SJSA1 (cell line): ENCODE measurements at regions not wholly inside any gene's neighbourhood (a gene's known extent, or its start where the extent isn't known, plus 50 kb on each side); places are given as distances from the start of the nearest gene placed in this dataset.

Experiments
- DNase-seq, 2 experiments: peaks; one replicate each; pipeline ENCODE4 v3.0.0-alpha.2; 2015 to 2020; ENCODE audit warnings: low spot score in 2 of 2, low read depth in 1 of 2
- H3K27ac ChIP-seq: fragments of 250-450 bp; sonication (Bioruptor Pico); 2 replicates; pipeline ENCODE4 v1.5.1; 2020; ENCODE audit warnings: mild to moderate bottlenecking, moderate library complexity
- H3K27me3 ChIP-seq: fragments of 250-450 bp; sonication (Bioruptor Pico); replicated peaks from 2 replicates; pipeline ENCODE4 v1.5.1; 2020; ENCODE audit warnings: mild to moderate bottlenecking, moderate library complexity
- H3K36me3 ChIP-seq: fragments of 250-450 bp; sonication (Bioruptor Pico); 2 replicates; pipeline ENCODE4 v1.5.1; 2020; ENCODE audit warnings: mild to moderate bottlenecking
- H3K4me1 ChIP-seq: fragments of 250-450 bp; sonication (Bioruptor Pico); replicated peaks from 2 replicates; pipeline ENCODE4 v1.6.1; 2021; ENCODE audit warnings: mild to moderate bottlenecking
- H3K4me3 ChIP-seq: fragments of 250-450 bp; sonication (Bioruptor Pico); 2 replicates; pipeline ENCODE4 v1.5.1; 2020; ENCODE audit warnings: mild to moderate bottlenecking
- H3K9me3 ChIP-seq: fragments of 250-450 bp; sonication (Bioruptor Pico); replicated peaks from 2 replicates; pipeline ENCODE4 v1.5.1; 2020; ENCODE audit warnings: mild to moderate bottlenecking

DNA sequence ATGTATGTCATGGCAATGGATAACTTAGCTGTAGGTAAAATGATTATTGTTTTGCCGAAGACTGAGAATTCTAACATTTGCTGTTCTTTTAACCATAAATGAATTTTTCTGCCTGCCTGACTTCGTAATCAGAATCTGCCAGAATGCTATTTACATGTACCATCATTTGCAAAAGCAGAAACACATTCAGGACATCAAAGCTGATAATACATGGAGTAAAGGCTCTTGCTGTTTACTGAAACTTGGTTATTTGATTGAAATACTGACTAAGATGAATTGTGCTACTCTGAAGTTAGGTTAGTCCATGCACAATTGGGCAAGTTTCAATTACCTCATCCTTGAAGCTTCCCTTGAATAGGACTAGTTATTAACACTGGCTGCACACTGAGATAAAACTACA lies 293.8 kb downstream of the PLA2G4A start:
- H3K27ac ChIP-seq: no peak overlapping the region
- H3K27me3 ChIP-seq: no peaks in the 10 kb centered on the region
- DNase-seq: no peak
- H3K4me3 ChIP-seq: no peak overlapping the region
- no peaks in the 10 kb centered on the region for H3K9me3 ChIP-seq
- H3K4me1 ChIP-seq: no peaks in the 10 kb centered on the region
- no peaks in the 10 kb centered on the region for H3K36me3 ChIP-seq

DNA sequence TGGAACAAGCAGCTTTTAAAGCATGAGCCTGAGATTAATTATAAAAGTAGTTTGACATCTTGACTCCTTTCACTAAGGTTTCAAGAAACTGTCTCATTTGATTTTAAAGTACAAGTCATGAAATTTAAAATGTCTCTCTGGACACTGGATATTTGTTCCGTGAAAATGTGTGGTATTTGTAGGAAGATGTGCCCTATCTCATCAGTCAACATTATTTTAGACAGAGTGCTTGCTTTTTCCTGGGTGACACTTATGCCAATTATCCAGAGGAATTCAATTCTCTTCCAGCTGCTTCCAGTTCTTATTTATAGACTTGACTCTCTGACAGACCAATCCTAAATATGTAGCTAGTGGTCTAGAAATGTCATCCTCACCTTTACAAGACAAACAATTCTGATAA lies 300.4 kb downstream of the PLA2G4A start:
- no peak overlapping the region for H3K27ac ChIP-seq
- DNase-seq: no peak
- H3K4me1 ChIP-seq: no peaks in the 10 kb centered on the region
- no peaks in the 10 kb centered on the region for H3K9me3 ChIP-seq
- no peak overlapping the region for H3K4me3 ChIP-seq
- H3K27me3 ChIP-seq: no peaks in the 10 kb centered on the region
- H3K36me3 ChIP-seq: no peaks in the 10 kb centered on the region

DNA sequence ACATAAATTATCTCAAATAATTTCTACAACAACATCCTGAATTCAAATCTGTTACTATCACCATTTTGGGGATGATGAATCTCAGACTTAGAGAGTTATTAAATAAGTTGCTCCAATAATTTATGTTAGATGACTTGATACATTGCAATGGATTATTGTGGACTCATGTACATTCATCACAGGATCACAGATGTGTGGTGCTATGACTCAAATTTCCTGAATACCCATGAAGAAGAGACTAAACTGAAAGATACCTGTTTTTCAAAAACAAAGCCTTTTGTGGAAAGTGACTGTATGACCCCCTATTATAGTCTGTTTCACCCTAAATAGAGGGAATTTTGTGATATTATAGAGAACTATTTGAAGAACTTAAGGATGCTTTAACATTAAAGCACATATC lies 315.0 kb downstream of the PLA2G4A start:
- H3K27ac ChIP-seq: no peak overlapping the region
- no peaks in the 10 kb centered on the region for H3K36me3 ChIP-seq
- no peak for DNase-seq
- H3K4me3 ChIP-seq: no peak overlapping the region
- no peaks in the 10 kb centered on the region for H3K4me1 ChIP-seq
- H3K9me3 ChIP-seq: no peaks in the 10 kb centered on the region; the same call in 1 of the 2 replicates
- no peaks in the 10 kb centered on the region for H3K27me3 ChIP-seq

DNA sequence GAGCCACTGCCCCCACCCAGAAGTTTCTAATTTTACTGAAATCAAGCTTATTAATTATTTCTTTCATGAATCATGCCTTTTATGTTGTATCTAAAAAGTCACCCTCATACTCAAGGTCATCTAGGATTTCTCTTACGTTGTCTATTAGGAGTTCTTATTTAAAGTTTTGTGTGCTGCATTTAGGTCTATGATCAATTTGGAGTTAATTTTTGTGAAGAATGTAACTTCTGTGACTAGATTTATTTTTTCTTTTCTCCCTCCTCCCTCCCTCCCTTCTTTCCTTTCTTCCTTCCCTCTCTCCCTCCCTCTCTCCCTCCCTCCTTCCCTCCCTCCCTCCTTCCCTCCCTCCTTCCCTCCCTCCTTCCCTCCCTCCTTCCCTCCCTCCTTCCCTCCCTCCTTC lies 317.6 kb downstream of the PLA2G4A start:
- Histone ChIP-seq H3K36me3 (no peaks in the 10 kb centered on the region), H3K27ac (no peak overlapping the region), H3K9me3 (no peaks in the 10 kb centered on the region; the same call in 1 of the 2 replicates), H3K4me3 (no peak overlapping the region), H3K27me3 (no peaks in the 10 kb centered on the region), H3K4me1 (no peaks in the 10 kb centered on the region)
- DNase-seq: no peak

DNA sequence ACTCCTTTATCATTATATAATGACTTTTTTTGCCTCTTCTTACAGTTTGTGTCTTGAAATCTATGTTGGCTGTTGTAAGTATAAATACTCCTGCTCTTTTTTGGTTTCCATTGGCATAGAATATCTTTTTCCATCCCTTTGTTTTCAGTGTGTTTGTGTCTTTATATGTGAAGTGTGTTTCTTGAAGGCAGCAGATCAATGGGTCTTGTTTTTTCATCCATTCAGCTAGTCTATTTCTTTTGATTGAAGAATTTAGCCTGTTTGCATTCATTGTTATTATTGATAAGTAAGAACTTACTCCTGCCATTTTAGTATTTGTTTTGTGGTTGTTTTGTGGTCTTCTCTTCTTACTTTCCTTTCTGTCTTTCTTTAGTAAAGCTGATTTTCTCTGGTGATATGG lies 322.8 kb downstream of the PLA2G4A start:
- DNase-seq: no peak
- Histone ChIP-seq H3K36me3 (no peaks in the 10 kb centered on the region), H3K27me3 (no peaks in the 10 kb centered on the region), H3K4me1 (no peaks in the 10 kb centered on the region), H3K9me3 (no peaks in the 10 kb centered on the region; the same call in 1 of the 2 replicates), H3K4me3 (no peak overlapping the region), H3K27ac (no peak overlapping the region)

DNA sequence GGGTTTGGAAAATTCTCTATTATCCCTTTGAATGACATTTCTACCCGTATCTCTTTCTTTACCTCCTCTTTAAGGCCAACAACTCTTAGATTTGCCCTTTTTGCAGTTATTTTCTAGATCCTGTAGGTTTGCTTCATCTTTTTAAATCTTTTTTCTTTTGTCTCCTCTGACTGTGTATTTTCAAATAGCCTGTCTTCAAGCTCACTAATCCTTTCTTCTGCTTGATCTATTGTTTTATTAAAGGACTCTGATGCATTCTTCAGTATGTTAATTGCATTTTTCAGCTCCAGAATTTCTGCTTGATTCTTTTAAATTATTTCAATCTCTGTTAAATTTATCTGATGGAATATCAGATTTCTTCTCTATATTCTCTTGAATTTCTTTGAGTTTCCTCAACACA lies 324.3 kb downstream of the PLA2G4A start:
- Histone ChIP-seq H3K4me1 (no peaks in the 10 kb centered on the region), H3K27me3 (no peaks in the 10 kb centered on the region), H3K27ac (no peak overlapping the region), H3K9me3 (no peaks in the 10 kb centered on the region; the same call in 1 of the 2 replicates), H3K36me3 (no peaks in the 10 kb centered on the region), H3K4me3 (no peak overlapping the region)
- DNase-seq: no peak

DNA sequence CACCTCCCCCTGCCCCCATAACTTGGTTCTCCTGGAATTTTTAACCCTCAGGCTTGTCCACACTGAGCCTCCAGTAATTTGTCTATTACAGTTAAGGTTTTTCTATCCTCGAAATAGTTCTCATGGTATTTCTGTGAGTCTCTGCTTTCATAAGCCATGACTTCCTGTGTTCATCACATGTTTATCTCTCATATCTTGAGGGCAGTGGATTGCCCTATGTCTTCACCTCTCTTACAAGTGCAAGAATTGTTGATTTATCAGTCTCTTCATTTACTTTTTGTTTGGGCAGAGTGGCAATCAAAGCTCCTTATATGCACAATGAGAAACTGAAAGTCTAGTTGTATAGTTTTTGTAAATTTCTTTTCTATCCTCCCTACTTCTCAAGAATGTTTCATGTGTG lies 328.4 kb downstream of the PLA2G4A start:
- no peaks in the 10 kb centered on the region for H3K9me3 ChIP-seq
- H3K4me3 ChIP-seq: no peak overlapping the region
- H3K27ac ChIP-seq: no peak overlapping the region
- H3K4me1 ChIP-seq: no peaks in the 10 kb centered on the region
- DNase-seq: no peak
- H3K36me3 ChIP-seq: no peaks in the 10 kb centered on the region
- no peaks in the 10 kb centered on the region for H3K27me3 ChIP-seq

DNA sequence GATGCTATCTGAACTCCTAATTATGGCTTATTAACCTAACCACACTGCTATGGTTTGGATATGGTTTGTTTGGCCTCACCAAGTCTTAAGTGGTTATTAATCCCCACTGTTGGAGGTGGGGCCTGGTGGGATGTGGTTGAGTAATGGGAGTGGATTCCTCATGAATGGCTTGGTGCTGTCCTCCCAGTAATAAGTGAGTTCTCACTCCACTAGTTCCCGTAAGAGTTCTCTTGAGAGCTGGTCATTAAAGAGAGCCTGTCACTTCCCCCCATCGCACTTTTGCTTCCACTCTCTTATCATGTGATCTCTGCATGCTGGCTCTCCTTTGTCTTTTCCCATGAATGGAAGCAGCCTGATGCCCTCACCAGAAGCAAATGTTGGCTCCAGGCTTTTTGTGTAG lies 328.8 kb downstream of the PLA2G4A start:
- Histone ChIP-seq H3K27ac (no peak overlapping the region), H3K4me1 (no peaks in the 10 kb centered on the region), H3K36me3 (no peaks in the 10 kb centered on the region), H3K9me3 (no peaks in the 10 kb centered on the region), H3K27me3 (no peaks in the 10 kb centered on the region), H3K4me3 (no peak overlapping the region)
- DNase-seq: no peak

DNA sequence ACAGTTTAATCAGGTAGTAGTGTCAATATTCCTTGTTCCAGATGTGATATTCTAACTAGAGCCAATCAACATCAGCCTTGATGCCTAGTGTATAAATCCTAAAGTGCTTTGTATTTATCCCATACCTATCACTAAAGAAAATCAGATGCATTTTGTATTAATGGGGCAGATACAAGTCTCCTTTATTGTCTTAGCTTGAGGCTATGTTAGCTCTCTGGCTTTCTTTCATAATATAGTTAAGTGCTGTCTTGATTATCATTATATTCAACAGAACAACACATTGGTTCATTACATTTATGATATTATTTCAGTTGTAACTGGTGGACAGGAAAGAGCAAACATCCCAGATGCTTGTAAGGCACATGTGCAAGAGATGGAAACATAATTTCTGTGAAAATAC lies 338.8 kb downstream of the PLA2G4A start:
- no peak overlapping the region for H3K27ac ChIP-seq

DNA sequence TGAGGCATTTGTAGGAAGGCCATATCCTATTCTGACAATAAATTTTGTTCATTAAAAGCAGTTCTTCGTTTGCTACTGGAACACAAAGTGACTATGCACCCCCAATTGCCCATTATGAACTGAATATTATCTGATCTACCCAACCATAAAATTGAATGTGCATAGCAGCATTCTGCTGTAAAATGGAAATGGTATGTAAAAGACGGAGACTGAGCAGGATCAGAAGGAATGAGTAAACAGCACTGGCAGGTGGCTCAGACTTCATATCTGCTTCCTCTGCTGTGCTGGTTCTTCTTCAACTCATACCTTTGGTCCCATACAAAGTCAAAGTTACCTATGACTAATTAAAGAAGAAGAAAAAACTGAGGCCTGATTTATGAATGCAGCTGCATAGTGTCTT lies 339.5 kb downstream of the PLA2G4A start:
- no peaks in the 10 kb centered on the region for H3K9me3 ChIP-seq

More for the DNA sequence above, 338.8 kb downstream of the PLA2G4A start:
- H3K9me3 ChIP-seq: no peaks in the 10 kb centered on the region
- H3K4me1 ChIP-seq: no peaks in the 10 kb centered on the region
- H3K36me3 ChIP-seq: no peaks in the 10 kb centered on the region
- DNase-seq: no peak
- H3K4me3 ChIP-seq: no peak overlapping the region
- no peaks in the 10 kb centered on the region for H3K27me3 ChIP-seq

DNA sequence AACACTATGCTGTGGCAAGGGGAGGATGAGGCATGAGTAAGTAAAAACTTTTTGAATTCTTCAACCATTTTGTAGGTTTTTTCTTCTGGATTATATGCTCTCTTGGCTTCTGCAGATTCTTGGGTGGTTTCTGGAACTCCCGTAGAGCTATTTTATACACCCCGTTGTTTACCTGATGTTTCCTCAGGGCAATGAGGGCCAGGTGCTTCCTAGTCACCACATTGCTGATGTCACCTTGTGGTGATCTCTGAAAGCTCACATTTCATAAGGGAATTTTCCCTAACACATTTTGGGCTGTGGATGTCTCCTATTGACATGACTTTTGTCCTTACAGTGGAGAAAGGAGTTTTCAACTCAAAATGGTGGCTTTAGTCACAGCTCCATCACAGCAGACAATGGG lies 356.6 kb downstream of the PLA2G4A start:
- DNase-seq: no peak
- H3K4me3 ChIP-seq: no peak overlapping the region
- no peak overlapping the region for H3K27ac ChIP-seq
- H3K36me3 ChIP-seq: no peaks in the 10 kb centered on the region
- no peaks in the 10 kb centered on the region for H3K4me1 ChIP-seq
- no peaks in the 10 kb centered on the region for H3K9me3 ChIP-seq
- H3K27me3 ChIP-seq: no peaks in the 10 kb centered on the region

More for the DNA sequence above, 339.5 kb downstream of the PLA2G4A start:
- Histone ChIP-seq H3K36me3 (no peaks in the 10 kb centered on the region), H3K27me3 (no peaks in the 10 kb centered on the region), H3K4me1 (no peaks in the 10 kb centered on the region), H3K27ac (no peak overlapping the region), H3K4me3 (no peak overlapping the region)
- DNase-seq: no peak

DNA sequence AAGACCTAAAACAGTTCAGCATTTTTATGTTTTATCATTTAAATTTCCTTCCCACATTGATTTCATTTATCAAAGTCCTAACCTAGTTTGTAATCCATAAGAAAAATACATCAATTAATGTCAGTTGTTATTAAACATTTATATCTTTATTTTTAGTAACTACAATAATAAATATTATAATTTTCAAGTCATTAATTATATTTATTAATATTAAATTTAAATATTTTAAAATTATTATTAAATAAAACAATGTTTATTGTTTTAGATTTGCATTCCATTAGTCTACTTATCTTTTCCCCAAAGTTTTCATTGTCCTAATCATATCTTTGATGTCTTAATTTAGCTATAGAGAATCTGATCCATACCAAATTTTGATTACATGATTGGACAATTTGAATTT lies 368.9 kb downstream of the PLA2G4A start:
- H3K4me1 ChIP-seq: no peaks in the 10 kb centered on the region
- H3K9me3 ChIP-seq: peaks cover 2% of the 10 kb centered on the region; the same call in 1 of the 2 replicates
- H3K27me3 ChIP-seq: no peaks in the 10 kb centered on the region
- no peak overlapping the region for H3K27ac ChIP-seq
- H3K36me3 ChIP-seq: no peaks in the 10 kb centered on the region
- no peak for DNase-seq
- no peak overlapping the region for H3K4me3 ChIP-seq

DNA sequence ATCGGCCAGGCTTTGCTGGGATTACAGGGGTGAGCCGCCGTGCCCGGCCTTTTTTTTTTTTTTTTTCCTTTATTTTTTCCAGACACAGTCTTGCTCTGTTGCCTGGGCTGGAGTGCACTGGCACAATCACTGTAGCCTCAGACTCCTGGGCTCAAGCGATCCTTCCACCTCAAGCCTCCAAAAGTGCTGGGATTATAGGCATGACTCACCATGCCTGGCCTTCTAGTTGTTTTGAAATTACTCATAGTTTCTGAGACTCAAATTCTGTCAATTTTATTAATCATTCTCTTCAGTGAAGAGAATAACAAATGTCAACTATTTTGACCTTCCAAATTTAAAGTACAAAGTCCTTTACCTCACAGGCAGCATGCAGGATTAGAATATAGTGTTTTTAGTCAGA lies 374.5 kb downstream of the PLA2G4A start:
- DNase-seq: no peak
- H3K27me3 ChIP-seq: no peaks in the 10 kb centered on the region
- H3K9me3 ChIP-seq: no peaks in the 10 kb centered on the region; the same call in 1 of the 2 replicates
- no peaks in the 10 kb centered on the region for H3K4me1 ChIP-seq
- no peak overlapping the region for H3K4me3 ChIP-seq
- no peaks in the 10 kb centered on the region for H3K36me3 ChIP-seq
- no peak overlapping the region for H3K27ac ChIP-seq

DNA sequence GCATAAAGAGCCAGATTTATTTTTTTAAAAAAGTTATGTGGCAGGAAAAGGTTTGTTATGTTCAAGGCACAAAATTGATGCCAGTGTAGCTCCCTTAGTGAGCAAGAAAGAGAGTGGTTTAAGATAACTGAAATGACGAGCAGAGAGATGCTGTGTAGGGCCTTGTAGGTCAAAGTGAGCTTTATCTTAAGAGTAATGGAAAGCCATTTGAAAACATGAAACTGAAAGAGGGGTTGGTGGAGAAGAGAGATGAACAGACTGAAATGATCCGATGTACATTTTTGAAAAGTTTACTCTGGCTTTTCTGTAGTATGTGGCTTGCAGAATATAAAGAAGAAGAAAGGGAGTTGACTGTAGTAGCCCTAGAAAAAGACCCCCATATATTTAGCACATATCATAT lies 383.6 kb downstream of the PLA2G4A start:
- H3K27ac ChIP-seq: no peak overlapping the region
- DNase-seq: no peak
- no peaks in the 10 kb centered on the region for H3K36me3 ChIP-seq
- no peaks in the 10 kb centered on the region for H3K9me3 ChIP-seq
- no peaks in the 10 kb centered on the region for H3K27me3 ChIP-seq
- H3K4me3 ChIP-seq: no peak overlapping the region
- no peaks in the 10 kb centered on the region for H3K4me1 ChIP-seq

DNA sequence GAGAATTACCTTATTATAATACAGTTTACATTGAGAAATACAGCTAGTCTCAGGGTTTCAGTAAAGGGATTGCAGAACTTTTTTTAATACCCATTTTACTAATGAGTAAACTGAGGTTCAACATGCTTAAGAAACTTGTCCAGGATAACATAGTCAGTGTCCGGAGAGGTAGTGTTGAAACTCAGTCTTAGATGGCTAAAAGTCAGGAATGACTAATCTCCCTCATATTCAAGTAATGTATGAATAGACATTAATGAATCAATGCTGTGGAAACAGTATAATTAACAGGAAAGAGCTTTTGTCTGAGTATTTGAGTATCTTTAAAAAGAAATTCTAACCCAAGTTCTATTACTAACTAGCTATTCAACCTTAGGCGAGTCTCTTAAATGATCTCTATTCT lies 397.6 kb downstream of the PLA2G4A start:
- H3K27ac ChIP-seq: no peak overlapping the region
- no peaks in the 10 kb centered on the region for H3K4me1 ChIP-seq
- no peaks in the 10 kb centered on the region for H3K36me3 ChIP-seq
- no peak for DNase-seq
- no peaks in the 10 kb centered on the region for H3K27me3 ChIP-seq
- H3K9me3 ChIP-seq: no peaks in the 10 kb centered on the region
- no peak overlapping the region for H3K4me3 ChIP-seq
